HG03342 (cell line): ENCODE measurements at regions not wholly inside any gene's neighbourhood (a gene's known extent, or its start where the extent isn't known, plus 50 kb on each side); places are given as distances from the start of the nearest gene placed in this dataset.
A peak's percentile ranks its signal among the peaks of the same experiment; 100 is the strongest.
"Not testable (repeated sequence)": the region's sequence is repeated elsewhere in the genome, so short reads cannot be mapped to it uniquely, and the experiment has no call there.

Experiments
- ATAC-seq: cut with Tn5 transposase; IDR thresholded peaks from one replicate; pipeline ENCODE4 v1.9.1; 2021; ENCODE audit warnings: mild to moderate bottlenecking, moderate library complexity; ENCODE audit not compliant: unreplicated experiment

GRCh38 chr6:113696960-113697359, 160.2 kb upstream of the MARCKS start:
- no peak for ATAC-seq

GRCh38 chr6:113697632-113698410, 159.3 kb upstream of the MARCKS start:
- peak; percentile 86 for ATAC-seq

GRCh38 chr6:113699239-113699638, 157.9 kb upstream of the MARCKS start:
- no peak for ATAC-seq

GRCh38 chr6:113701552-113702254, 155.4 kb upstream of the MARCKS start:
- no peak for ATAC-seq

GRCh38 chr6:113707194-113707593, 150.0 kb upstream of the MARCKS start:
- ATAC-seq = no peak

- ATAC-seq = no peak
Measured at GRCh38 chr6:113709936-113710509, 147.1 kb upstream of the MARCKS start.

- no peak for ATAC-seq
Measured at GRCh38 chr6:113713665-113714064, 143.5 kb upstream of the MARCKS start.

GRCh38 chr6:113718588-113718987, 138.6 kb upstream of the MARCKS start:
- no peak for ATAC-seq

- ATAC-seq = no peak
Measured at GRCh38 chr6:113719064-113719463, 138.1 kb upstream of the MARCKS start.

GRCh38 chr6:113719545-113719944, 137.6 kb upstream of the MARCKS start:
- no peak for ATAC-seq

- no peak for ATAC-seq
Measured at GRCh38 chr6:113723182-113723581, 134.0 kb upstream of the MARCKS start.

- not testable (repeated sequence) for ATAC-seq
Measured at GRCh38 chr6:113724927-113725326, 132.2 kb upstream of the MARCKS start.

- ATAC-seq = no peak
Measured at GRCh38 chr6:113731541-113731940, 125.6 kb upstream of the MARCKS start.

- no peak for ATAC-seq
Measured at GRCh38 chr6:113732384-113732966, 124.7 kb upstream of the MARCKS start.

GRCh38 chr6:113733381-113733780, 123.8 kb upstream of the MARCKS start:
- no peak for ATAC-seq

- no peak for ATAC-seq
Measured at GRCh38 chr6:113734982-113735381, 122.2 kb upstream of the MARCKS start.

- no peak for ATAC-seq
Measured at GRCh38 chr6:113735491-113735890, 121.7 kb upstream of the MARCKS start.

GRCh38 chr6:113736978-113737377, 120.2 kb upstream of the MARCKS start:
- no peak for ATAC-seq

GRCh38 chr6:113739041-113739655, 118.0 kb upstream of the MARCKS start:
- no peak for ATAC-seq

GRCh38 chr6:113741651-113742050, 115.5 kb upstream of the MARCKS start:
- ATAC-seq = no peak

GRCh38 chr6:113742342-113742741, 114.8 kb upstream of the MARCKS start:
- ATAC-seq = no peak
